RWPE2 (cell line): ENCODE measurements at regions not wholly inside any gene's neighbourhood (a gene's known extent, or its start where the extent isn't known, plus 50 kb on each side); places are given as distances from the start of the nearest gene placed in this dataset.
"Not testable (repeated sequence)": the region's sequence is repeated elsewhere in the genome, so short reads cannot be mapped to it uniquely, and the experiment has no call there.

ENCODE experiments used
- ATAC-seq: fragments of 200-7000 bp; cut with Tn5 transposase; 3 replicates; pipeline ENCODE4 v1.9.1; 2021; ENCODE audit warnings: low read depth
- DNase-seq: peaks from one replicate; pipeline ENCODE4 v3.0.0-alpha.2; 2020; ENCODE audit warnings: low spot score
- H3K27ac ChIP-seq: fragments of 450-650 bp; 2 replicates; pipeline ENCODE4 v1.5.1; 2017; ENCODE audit warnings: mild to moderate bottlenecking; ENCODE audit not compliant: poor library complexity, severe bottlenecking
- H3K27me3 ChIP-seq: fragments of 250-450 bp; sonication (Bioruptor Pico); 2 replicates; pipeline ENCODE4 v1.5.1; 2021; ENCODE audit warnings: mild to moderate bottlenecking, moderate library complexity; ENCODE audit not compliant: insufficient read depth, poor library complexity, severe bottlenecking
- H3K36me3 ChIP-seq: fragments of 250-450 bp; sonication (Bioruptor Pico); 2 replicates; pipeline ENCODE4 v1.5.1; 2020; ENCODE audit warnings: low read depth, mild to moderate bottlenecking, moderate library complexity
- H3K4me1 ChIP-seq: fragments of 250-450 bp; sonication (Bioruptor Pico); 2 replicates; pipeline ENCODE4 v1.5.1; 2021; ENCODE audit warnings: mild to moderate bottlenecking, moderate library complexity; ENCODE audit not compliant: insufficient read depth, poor library complexity, severe bottlenecking
- H3K4me3 ChIP-seq: fragments of 250-450 bp; sonication (Bioruptor Pico); 2 replicates; pipeline ENCODE4 v1.5.1; 2021; ENCODE audit warnings: mild to moderate bottlenecking, moderate library complexity; ENCODE audit not compliant: severe bottlenecking
- H3K9me3 ChIP-seq: fragments of 250-450 bp; sonication (Bioruptor Pico); 2 replicates; pipeline ENCODE4 v1.5.1; 2021; ENCODE audit warnings: mild to moderate bottlenecking, moderate library complexity; ENCODE audit not compliant: severe bottlenecking
- TF ChIP-seq, protein P1 (sequence below): fragments of 450-650 bp; IDR thresholded peaks from one replicate; pipeline ENCODE4 v1.5.1; 2017; ENCODE audit warnings: mild to moderate bottlenecking, moderate library complexity; ENCODE audit not compliant: poor library complexity, severe bottlenecking

DNA sequence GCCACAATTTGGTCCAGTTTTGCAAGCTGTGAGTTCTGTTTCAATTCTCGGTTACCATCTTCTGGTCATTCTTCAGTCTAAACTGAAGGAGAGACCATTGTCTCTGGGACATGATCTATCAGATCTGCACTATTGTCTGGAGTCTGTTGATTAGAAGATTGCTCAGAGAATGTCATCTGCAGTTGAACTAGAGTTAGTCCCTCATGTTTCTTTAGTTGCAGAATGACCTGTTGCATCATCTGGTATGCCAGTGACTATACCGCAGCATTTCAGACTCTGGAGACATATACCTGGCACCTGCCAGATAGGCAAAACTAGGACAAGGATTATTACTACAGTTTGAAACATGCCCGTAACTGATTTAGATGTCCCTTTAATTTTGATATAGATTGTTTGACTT, 194.8 kb downstream of the LRRC70 start:
- TF ChIP-seq, protein P1, sequence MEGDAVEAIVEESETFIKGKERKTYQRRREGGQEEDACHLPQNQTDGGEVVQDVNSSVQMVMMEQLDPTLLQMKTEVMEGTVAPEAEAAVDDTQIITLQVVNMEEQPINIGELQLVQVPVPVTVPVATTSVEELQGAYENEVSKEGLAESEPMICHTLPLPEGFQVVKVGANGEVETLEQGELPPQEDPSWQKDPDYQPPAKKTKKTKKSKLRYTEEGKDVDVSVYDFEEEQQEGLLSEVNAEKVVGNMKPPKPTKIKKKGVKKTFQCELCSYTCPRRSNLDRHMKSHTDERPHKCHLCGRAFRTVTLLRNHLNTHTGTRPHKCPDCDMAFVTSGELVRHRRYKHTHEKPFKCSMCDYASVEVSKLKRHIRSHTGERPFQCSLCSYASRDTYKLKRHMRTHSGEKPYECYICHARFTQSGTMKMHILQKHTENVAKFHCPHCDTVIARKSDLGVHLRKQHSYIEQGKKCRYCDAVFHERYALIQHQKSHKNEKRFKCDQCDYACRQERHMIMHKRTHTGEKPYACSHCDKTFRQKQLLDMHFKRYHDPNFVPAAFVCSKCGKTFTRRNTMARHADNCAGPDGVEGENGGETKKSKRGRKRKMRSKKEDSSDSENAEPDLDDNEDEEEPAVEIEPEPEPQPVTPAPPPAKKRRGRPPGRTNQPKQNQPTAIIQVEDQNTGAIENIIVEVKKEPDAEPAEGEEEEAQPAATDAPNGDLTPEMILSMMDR, result no peak
- Histone ChIP-seq H3K27me3 (no peaks in the 10 kb centered on the region), H3K27ac (no peak overlapping the region), H3K36me3 (no peaks in the 10 kb centered on the region), H3K4me1 (no peaks in the 10 kb centered on the region), H3K9me3 (no peaks in the 10 kb centered on the region), H3K4me3 (no peak overlapping the region)
- ATAC-seq (no peak), DNase-seq (no peak)

DNA sequence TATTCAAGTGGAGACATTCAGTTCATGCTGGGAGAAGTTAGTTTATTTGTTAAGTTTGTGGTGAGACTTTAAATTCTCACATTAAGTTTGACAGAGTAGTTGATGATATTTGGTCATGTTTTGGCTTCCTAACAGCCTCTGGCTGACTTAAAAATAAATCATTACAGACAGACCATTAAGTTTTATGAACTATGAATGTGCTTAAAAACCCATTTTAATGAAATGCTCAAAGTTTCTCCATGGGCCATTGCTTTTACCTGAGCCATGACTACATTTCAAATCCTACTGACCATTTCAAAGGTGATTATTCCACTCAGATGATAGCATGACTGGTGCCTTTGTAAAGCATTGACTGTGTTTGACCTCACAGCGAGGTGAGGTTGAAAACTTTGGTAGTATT, 192.7 kb downstream of the LRRC70 start:
- Histone ChIP-seq H3K9me3 (no peaks in the 10 kb centered on the region), H3K27me3 (peaks cover under 1% of the 10 kb centered on the region), H3K4me3 (no peak overlapping the region), H3K4me1 (no peaks in the 10 kb centered on the region), H3K36me3 (no peaks in the 10 kb centered on the region), H3K27ac (no peak overlapping the region)
- ATAC-seq (no peak), DNase-seq (no peak)
- TF ChIP-seq, protein P1, result no peak

DNA sequence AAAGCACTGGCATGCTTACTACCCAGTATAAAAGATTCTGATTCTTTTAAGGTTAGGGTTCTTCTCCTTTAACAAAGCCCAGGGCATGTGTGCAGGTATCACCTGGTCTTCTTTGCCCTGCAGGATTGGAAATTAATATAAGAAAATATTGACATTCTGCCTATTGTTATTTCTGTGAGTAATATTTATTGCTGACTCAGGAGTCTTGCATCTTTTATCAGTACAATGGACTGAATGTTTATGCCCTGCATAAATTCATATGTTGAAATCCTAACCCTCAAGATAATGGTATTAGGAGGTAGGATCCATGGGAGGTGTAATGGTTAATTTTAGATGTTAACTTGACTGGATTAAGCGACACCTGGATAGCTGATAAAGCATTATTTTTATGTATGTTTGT, 189.0 kb downstream of the LRRC70 start:
- no peak overlapping the region for H3K27ac ChIP-seq
- TF ChIP-seq, protein P1, result no peak
- no peak for ATAC-seq
- H3K4me1 ChIP-seq, result no peaks in the 10 kb centered on the region
- H3K4me3 ChIP-seq, result no peak overlapping the region
- peaks cover 11% of the 10 kb centered on the region for H3K27me3 ChIP-seq
- no peak for DNase-seq
- H3K9me3 ChIP-seq, result no peaks in the 10 kb centered on the region
- no peaks in the 10 kb centered on the region for H3K36me3 ChIP-seq

DNA sequence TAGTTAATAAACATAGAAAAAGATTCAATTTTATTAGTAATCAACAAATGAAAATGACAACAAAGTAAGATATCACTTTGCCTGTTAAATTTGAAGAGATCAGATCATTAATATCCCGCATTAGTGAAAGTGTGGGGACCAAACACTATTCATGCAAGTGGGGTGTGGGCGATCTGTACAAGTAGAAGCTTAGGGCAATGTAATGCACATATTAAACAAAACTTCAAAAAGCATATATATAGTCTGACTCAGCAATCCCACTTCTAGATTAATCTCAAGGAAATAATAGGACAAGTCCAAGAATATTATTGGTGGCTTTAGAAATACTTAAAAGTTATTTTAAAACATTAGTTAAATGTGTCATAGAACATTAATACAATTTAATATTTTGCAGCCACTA, 188.5 kb downstream of the LRRC70 start:
- Histone ChIP-seq H3K4me1 (no peaks in the 10 kb centered on the region), H3K27me3 (peaks cover 12% of the 10 kb centered on the region), H3K4me3 (no peak overlapping the region), H3K9me3 (no peaks in the 10 kb centered on the region), H3K36me3 (no peaks in the 10 kb centered on the region), H3K27ac (no peak overlapping the region)
- TF ChIP-seq, protein P1, result no peak
- ATAC-seq (no peak), DNase-seq (no peak)

DNA sequence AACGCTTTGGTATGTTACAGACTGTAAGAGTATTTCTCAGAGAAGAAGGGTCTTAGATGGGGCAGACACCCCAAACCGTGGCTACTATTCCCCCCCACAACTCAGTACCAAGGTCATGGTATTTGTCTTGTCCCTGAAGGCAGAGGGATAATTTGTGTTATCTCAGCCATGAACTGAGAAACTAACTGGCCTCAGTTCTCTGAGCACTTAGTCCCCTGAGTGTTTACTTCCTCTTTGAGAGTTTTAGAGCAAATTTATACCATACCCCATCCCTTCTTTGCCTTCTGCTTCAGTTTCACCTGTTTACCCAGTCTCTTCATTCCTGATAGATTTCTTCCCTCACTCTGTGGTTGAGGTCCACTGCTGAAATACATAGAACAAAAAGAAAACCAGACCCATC, 183.9 kb downstream of the LRRC70 start:
- no peak overlapping the region for H3K27ac ChIP-seq
- H3K27me3 ChIP-seq, result peaks cover 16% of the 10 kb centered on the region
- DNase-seq (no peak), ATAC-seq (no peak)
- H3K9me3 ChIP-seq, result no peaks in the 10 kb centered on the region
- H3K4me3 ChIP-seq, result no peak overlapping the region
- H3K4me1 ChIP-seq, result no peaks in the 10 kb centered on the region
- H3K36me3 ChIP-seq, result no peaks in the 10 kb centered on the region
- TF ChIP-seq, protein P1, result no peak

DNA sequence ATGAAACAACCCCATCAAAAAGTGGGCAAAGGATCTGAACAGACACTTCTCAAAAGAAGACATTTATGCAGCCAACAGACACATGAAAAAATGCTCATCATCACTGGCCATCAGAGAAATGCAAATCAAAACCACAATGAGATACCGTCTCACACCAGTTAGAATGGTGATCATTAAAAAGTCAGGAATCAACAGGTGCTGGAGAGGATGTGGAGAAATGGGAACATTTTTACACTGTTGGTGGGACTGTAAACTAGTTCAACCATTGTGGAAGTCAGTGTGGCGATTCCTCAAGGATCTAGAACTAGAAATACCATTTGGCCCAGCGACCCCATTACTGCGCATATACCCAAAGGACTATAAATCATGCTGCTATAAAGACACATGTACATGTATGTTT, 179.1 kb downstream of the LRRC70 start:
- not testable (repeated sequence) for H3K27me3 ChIP-seq, ATAC-seq

DNA sequence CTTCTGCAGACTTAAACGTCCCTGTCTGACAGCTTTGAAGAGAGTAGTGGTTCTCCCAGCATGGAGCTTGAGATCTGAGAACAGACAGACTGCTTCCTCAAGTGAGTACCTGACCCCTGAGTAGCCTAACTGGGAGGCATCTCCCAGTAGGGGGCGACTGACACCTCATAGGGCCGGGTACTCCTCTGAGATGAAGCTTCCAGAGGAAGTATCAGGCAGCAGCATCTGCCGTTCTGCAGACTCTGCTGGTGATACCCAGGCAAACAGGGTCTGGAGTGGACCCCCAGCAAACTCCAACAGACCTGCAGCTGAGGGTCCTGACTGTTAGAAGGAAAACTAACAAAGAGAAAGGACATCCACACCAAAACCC, 174.4 kb downstream of the LRRC70 start:
- H3K27me3 ChIP-seq, DNase-seq, H3K9me3 ChIP-seq, ATAC-seq, H3K27ac ChIP-seq, H3K36me3 ChIP-seq, H3K4me1 ChIP-seq, H3K4me3 ChIP-seq: not testable (repeated sequence)

More for the DNA sequence above, 179.1 kb downstream of the LRRC70 start:
- DNase-seq, H3K9me3 ChIP-seq, H3K27ac ChIP-seq, H3K36me3 ChIP-seq, H3K4me1 ChIP-seq, H3K4me3 ChIP-seq: not testable (repeated sequence)
